Mesenchymal stem cell (in vitro differentiated cells and primary cell): ENCODE measurements at regions not wholly inside any gene's neighbourhood (a gene's known extent, or its start where the extent isn't known, plus 50 kb on each side); places are given as distances from the start of the nearest gene placed in this dataset.

Experiments
- DNase-seq: peaks from one replicate; pipeline ENCODE4 v3.0.0-alpha.2; 2013
- H2AFZ ChIP-seq: one replicate; pipeline ENCODE4 v1.6.1; 2013; ENCODE audit warnings: low read depth, mild to moderate bottlenecking, control low read depth, inconsistent platforms, low read length, moderate library complexity
- H2AK5ac ChIP-seq: 2 replicates; pipeline ENCODE4 v1.6.1; 2013; ENCODE audit warnings: low read length, moderate library complexity, mild to moderate bottlenecking, inconsistent platforms; ENCODE audit not compliant: severe bottlenecking
- H2BK120ac ChIP-seq: one replicate; pipeline ENCODE4 v1.6.1; 2013; ENCODE audit warnings: low read depth, mild to moderate bottlenecking, inconsistent platforms, low read length, moderate library complexity
- H2BK12ac ChIP-seq, 2 experiments: one replicate each; pipeline ENCODE4 v1.6.1; 2013; ENCODE audit warnings: inconsistent platforms in 2 of 2, low read length in 2 of 2, mild to moderate bottlenecking in 2 of 2, moderate library complexity in 2 of 2, control low read depth in 1 of 2
- H2BK15ac ChIP-seq: one replicate; pipeline ENCODE4 v1.6.1; 2013; ENCODE audit warnings: mild to moderate bottlenecking, low read depth, inconsistent platforms; ENCODE audit not compliant: poor library complexity, severe bottlenecking
- H2BK5ac ChIP-seq: 2 replicates; pipeline ENCODE4 v1.6.1; 2013; ENCODE audit warnings: low read depth, mild to moderate bottlenecking, low read length, control low read depth, inconsistent platforms; ENCODE audit not compliant: poor library complexity, severe bottlenecking
- H3K14ac ChIP-seq, 2 experiments: one replicate each; pipeline ENCODE4 v1.6.1; 2013; ENCODE audit warnings: inconsistent platforms in 2 of 2, low read length in 2 of 2, control low read depth in 1 of 2, mild to moderate bottlenecking in 1 of 2, moderate library complexity in 1 of 2
- H3K18ac ChIP-seq, 2 experiments: one replicate each; pipeline ENCODE4 v1.6.1; 2013; ENCODE audit warnings: inconsistent platforms in 2 of 2, low read length in 2 of 2, control low read depth in 1 of 2, low read depth in 1 of 2, mild to moderate bottlenecking in 1 of 2
- H3K23ac ChIP-seq, 2 experiments: one replicate each; pipeline ENCODE4 v1.6.1; 2013; ENCODE audit warnings: inconsistent platforms in 2 of 2, low read length in 2 of 2, mild to moderate bottlenecking in 2 of 2, moderate library complexity in 2 of 2, control low read depth in 1 of 2
- H3K27ac ChIP-seq: 2 replicates; pipeline ENCODE4 v1.5.1; 2013; ENCODE audit warnings: mild to moderate bottlenecking, moderate library complexity, low read length, control low read depth, inconsistent platforms; ENCODE audit not compliant: poor library complexity, severe bottlenecking
- H3K27me3 ChIP-seq, 2 experiments: 2 replicates each; pipeline versions ENCODE4 v1.6.1 to v1.7.0; 2013; ENCODE audit warnings: low read length in 2 of 2, mild to moderate bottlenecking in 2 of 2, moderate library complexity in 2 of 2, control low read depth in 1 of 2, inconsistent platforms in 1 of 2; ENCODE audit not compliant: control insufficient read depth in 1 of 2, insufficient read depth in 1 of 2
- H3K36me3 ChIP-seq, 2 experiments: 2 replicates each; pipeline versions ENCODE4 v1.6.1 to v1.7.0; 2013; ENCODE audit warnings: low read length in 2 of 2, control low read depth in 1 of 2, inconsistent platforms in 1 of 2, low read depth in 1 of 2, mild to moderate bottlenecking in 1 of 2; ENCODE audit not compliant: insufficient read depth in 2 of 2, control insufficient read depth in 1 of 2
- H3K4ac ChIP-seq, 2 experiments: one replicate each; pipeline ENCODE4 v1.6.1; 2013; ENCODE audit warnings: inconsistent platforms in 2 of 2, low read length in 2 of 2, mild to moderate bottlenecking in 2 of 2, moderate library complexity in 2 of 2, control low read depth in 1 of 2, low read depth in 1 of 2
- H3K4me1 ChIP-seq: 2 replicates; pipeline ENCODE4 v1.6.1; 2013; ENCODE audit warnings: low read depth, low read length, control low read depth; ENCODE audit not compliant: control insufficient read depth, insufficient read depth
- H3K4me2 ChIP-seq: 2 replicates; pipeline ENCODE4 v1.6.1; 2013; ENCODE audit warnings: low read length, mild to moderate bottlenecking, inconsistent platforms; ENCODE audit not compliant: poor library complexity, severe bottlenecking
- H3K4me3 ChIP-seq, 2 experiments: 2 replicates each; pipeline versions ENCODE4 v1.5.1 to v1.7.0; 2013; ENCODE audit warnings: low read length in 2 of 2, mild to moderate bottlenecking in 2 of 2, control low read depth in 1 of 2, low read depth in 1 of 2; ENCODE audit not compliant: insufficient read depth in 1 of 2
- H3K79me1 ChIP-seq: replicated peaks from 2 replicates; pipeline ENCODE4 v1.6.1; 2013; ENCODE audit warnings: mild to moderate bottlenecking, control low read depth, low read length, inconsistent platforms; ENCODE audit not compliant: poor library complexity, severe bottlenecking
- H3K9ac ChIP-seq: 2 replicates; pipeline ENCODE4 v1.7.0; 2013; ENCODE audit warnings: mild to moderate bottlenecking, low read length, moderate library complexity
- H3K9me3 ChIP-seq: 2 replicates; pipeline ENCODE4 v1.7.0; 2013; ENCODE audit warnings: mild to moderate bottlenecking, low read length; ENCODE audit not compliant: control insufficient read depth
- H4K8ac ChIP-seq: one replicate; pipeline ENCODE4 v1.6.1; 2013; ENCODE audit warnings: inconsistent platforms, mild to moderate bottlenecking, low read length, moderate library complexity
- H4K91ac ChIP-seq: one replicate; pipeline ENCODE4 v1.6.1; 2013; ENCODE audit warnings: mild to moderate bottlenecking, low read length, inconsistent platforms
- WGBS: methylation state at CpG from one replicate; pipeline ENCODE4 v1.1.7; 2013; ENCODE audit warnings: mixed read lengths; 5-methylcytosine and 5-hydroxymethylcytosine counted together

DNA sequence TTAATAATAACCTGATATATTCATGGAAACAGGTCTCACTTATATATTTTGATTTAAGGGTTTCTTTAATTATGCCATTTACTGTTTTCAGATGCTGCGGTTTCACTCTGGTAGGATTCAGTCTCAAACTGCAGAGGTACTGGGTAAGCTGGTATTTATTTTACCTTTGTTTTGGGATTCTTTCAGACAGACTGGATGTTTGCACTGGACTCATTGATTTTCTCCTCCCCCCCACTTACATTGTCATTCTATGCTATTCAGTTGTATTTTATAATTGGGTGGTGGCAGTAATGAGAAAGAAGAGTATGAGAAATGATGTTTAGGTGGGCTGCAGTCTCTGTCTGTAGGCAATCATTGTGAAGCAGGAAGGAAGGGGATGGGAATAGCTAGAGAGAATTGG, 155.6 kb downstream of the AQP4 start:
- Histone ChIP-seq H2BK12ac (no peak overlapping the region), H2AFZ (no peak overlapping the region), H3K14ac (no peak overlapping the region), H3K36me3 (no peaks in the 10 kb centered on the region), H3K9me3 (no peaks in the 10 kb centered on the region), H3K79me1 (no peaks in the 10 kb centered on the region), H2BK5ac (no peak overlapping the region), H4K8ac (no peak overlapping the region), H3K4ac (no peak overlapping the region), H2BK15ac (no peak overlapping the region), H3K27me3 (no peaks in the 10 kb centered on the region), H4K91ac (no peak overlapping the region), H3K4me3 (no peak overlapping the region), H3K9ac (no peak overlapping the region), H3K4me1 (no peaks in the 10 kb centered on the region), H3K18ac (no peak overlapping the region), H2BK120ac (no peak overlapping the region), H3K27ac (no peak overlapping the region), H2AK5ac (no peak overlapping the region), H3K4me2 (no peak overlapping the region), H3K23ac (no peak overlapping the region)
- no peak for DNase-seq
- WGBS, result 100% methylated on average over 1 of the region's 1 CpG

DNA sequence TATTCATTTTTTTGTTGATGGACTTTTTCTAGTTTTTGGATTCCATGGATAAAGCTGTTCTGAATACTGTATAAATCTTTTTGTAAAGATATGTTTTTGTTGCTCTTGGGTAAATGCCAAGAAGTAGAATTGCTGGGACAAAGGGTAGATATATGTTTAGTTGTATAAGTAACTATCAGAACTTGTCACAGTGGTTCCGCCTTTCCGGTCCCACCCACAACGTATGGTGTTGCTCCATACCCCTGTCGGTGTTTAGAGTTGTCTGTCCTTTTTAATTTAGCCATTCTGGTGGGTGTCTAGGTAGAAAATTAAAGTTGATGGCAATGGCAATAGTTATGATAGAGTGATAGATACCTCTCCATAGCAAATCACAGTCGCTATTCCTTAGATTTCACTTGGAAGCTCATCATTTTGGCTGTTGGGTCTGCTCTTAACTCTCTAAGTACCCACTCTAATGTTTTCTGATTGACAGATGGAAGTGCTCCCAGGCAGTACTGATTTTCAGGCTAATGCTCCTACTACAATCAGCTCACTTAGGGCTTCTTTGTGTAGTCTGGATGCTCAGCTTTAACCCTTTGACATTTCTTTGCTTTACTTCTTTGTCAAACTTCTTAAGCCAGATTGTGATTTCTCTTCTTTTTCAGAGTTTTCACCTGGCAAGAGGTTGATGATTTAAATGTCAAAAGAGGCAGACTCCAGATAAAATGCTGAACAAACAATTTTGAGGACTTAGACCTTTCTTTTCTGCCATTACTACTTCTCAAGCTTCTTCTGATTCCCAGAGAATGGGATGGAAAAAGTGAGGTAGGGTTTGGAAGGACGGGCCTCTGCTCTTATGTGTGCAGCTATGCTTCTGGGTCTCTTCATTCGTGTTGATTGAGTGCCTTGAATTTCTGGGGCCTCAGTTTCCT, 156.4 kb downstream of the AQP4 start:
- H3K4ac ChIP-seq, result no peak overlapping the region
- no peak overlapping the region for H3K18ac ChIP-seq
- 77% methylated on average over 7 of the region's 7 CpGs for WGBS
- no peaks in the 10 kb centered on the region for H3K9me3 ChIP-seq
- no peak overlapping the region for H2AFZ ChIP-seq
- no peak overlapping the region for H3K27ac ChIP-seq
- no peaks in the 10 kb centered on the region for H3K27me3 ChIP-seq
- H3K14ac ChIP-seq, result no peak overlapping the region
- H4K91ac ChIP-seq, result no peak overlapping the region
- no peaks in the 10 kb centered on the region for H3K79me1 ChIP-seq
- no peak overlapping the region for H4K8ac ChIP-seq
- H3K9ac ChIP-seq, result no peak overlapping the region
- DNase-seq, result no peak
- H2BK15ac ChIP-seq, result no peak overlapping the region
- no peaks in the 10 kb centered on the region for H3K4me1 ChIP-seq
- no peak overlapping the region for H2BK120ac ChIP-seq
- H3K23ac ChIP-seq, result no peak overlapping the region
- no peak overlapping the region for H2BK5ac ChIP-seq
- H3K4me2 ChIP-seq, result no peak overlapping the region
- no peak overlapping the region for H2BK12ac ChIP-seq
- no peaks in the 10 kb centered on the region for H3K36me3 ChIP-seq
- no peak overlapping the region for H2AK5ac ChIP-seq
- no peak overlapping the region for H3K4me3 ChIP-seq

DNA sequence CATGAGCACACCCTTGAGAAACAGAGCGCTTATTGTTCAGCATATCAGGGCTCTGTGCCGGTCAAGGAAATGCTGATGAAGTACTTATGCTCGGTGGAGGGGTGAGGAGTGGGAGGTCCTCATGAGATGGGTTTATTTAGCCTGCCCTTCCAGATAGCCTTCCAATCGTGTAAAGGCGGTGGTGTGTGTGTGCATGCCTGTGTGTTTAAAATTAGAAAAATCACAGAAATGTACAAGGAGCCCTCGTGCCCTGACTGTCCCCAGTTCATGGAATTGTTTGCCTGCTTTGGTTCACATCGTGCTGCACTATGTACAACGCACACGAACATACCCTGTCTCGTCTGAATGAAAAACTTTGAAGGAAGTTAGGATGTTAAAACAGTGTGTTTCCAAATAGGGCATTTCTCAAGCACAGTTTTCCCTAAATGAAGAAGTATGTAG, 158.6 kb downstream of the AQP4 start:
- Histone ChIP-seq H3K27me3 (peaks cover 0 to 3% of the 10 kb centered on the region in 2 experiments), H3K4ac (no peak overlapping the region), H3K14ac (no peak overlapping the region), H3K23ac (no peak overlapping the region), H3K9ac (no peak overlapping the region), H2AFZ (no peak overlapping the region), H3K4me3 (no peak overlapping the region), H3K36me3 (no peaks in the 10 kb centered on the region), H3K4me2 (no peak overlapping the region), H2BK5ac (no peak overlapping the region), H3K4me1 (no peaks in the 10 kb centered on the region), H2AK5ac (no peak overlapping the region), H2BK15ac (no peak overlapping the region), H3K27ac (no peak overlapping the region), H2BK120ac (no peak overlapping the region), H3K79me1 (no peaks in the 10 kb centered on the region), H4K8ac (no peak overlapping the region), H2BK12ac (no peak overlapping the region), H3K18ac (no peak overlapping the region), H4K91ac (no peak overlapping the region), H3K9me3 (no peaks in the 10 kb centered on the region)
- WGBS, result 79% methylated on average over 10 of the region's 10 CpGs
- DNase-seq, result no peak

DNA sequence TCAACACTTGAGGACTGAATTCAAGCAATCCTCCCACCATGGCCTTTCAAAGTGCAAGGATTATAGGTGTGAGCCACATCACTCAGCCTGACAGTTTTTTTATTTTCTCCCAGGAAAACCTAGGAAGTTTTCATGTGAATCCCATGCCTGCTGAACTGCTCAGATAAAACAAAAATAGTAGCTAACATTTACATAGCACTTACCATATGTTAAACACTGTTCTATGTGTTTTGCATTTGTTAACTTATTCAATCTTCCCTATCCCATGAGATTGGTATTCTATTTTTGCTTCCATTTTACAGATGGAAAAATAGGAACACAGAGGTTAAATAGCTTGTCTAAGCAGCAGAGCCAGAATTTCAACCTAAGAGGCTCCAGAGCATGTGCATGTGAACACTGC, 157.4 kb upstream of the KCTD1 start:
- DNase-seq, result no peak
- H3K9ac ChIP-seq, result no peak overlapping the region
- H3K18ac ChIP-seq, result no peak overlapping the region
- no peak overlapping the region for H4K91ac ChIP-seq
- no peak overlapping the region for H3K4me2 ChIP-seq
- H3K79me1 ChIP-seq, result no peaks in the 10 kb centered on the region
- H3K4me1 ChIP-seq, result no peaks in the 10 kb centered on the region
- no peak overlapping the region for H2BK5ac ChIP-seq
- no peak overlapping the region for H2AFZ ChIP-seq
- no peak overlapping the region for H4K8ac ChIP-seq
- H3K27ac ChIP-seq, result no peak overlapping the region
- no peak overlapping the region for H2BK12ac ChIP-seq
- H3K27me3 ChIP-seq, result peaks cover 0 to 5% of the 10 kb centered on the region in 2 experiments
- no peak overlapping the region for H3K4ac ChIP-seq
- no peaks in the 10 kb centered on the region for H3K9me3 ChIP-seq
- no peak overlapping the region for H3K14ac ChIP-seq
- no peak overlapping the region for H3K4me3 ChIP-seq
- no peak overlapping the region for H2AK5ac ChIP-seq
- H3K36me3 ChIP-seq, result no peaks in the 10 kb centered on the region
- H2BK120ac ChIP-seq, result no peak overlapping the region
- no peak overlapping the region for H3K23ac ChIP-seq
- H2BK15ac ChIP-seq, result no peak overlapping the region
